ENCODE measurements at regions not wholly inside any gene's neighbourhood (a gene's known extent, or its start where the extent isn't known, plus 50 kb on each side); places are given as distances from the start of the nearest gene placed in this dataset.

DNA sequence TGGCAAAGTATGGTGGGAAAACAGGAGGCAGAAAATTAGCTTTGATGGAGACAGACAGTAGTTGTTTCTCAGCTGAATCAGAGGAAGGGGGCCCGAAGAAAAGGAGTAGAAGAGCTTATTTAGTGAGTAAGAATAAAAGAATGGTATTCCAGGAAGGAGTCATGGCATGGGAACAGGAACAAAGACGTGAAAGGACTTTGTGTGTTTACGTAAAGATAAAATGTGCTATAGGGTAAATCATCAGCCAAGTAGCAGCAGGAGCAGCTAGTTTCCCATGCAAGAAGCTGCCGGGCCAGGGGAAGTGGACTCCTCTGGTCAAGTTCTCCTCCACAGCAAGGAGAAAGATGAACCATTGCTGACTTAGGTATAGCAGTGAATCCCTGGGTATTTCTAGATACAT lies 454.5 kb downstream of the HINT1 start:
- no peaks in the 10 kb centered on the region for H3K27me3 Mint-ChIP-seq (ENCODE audit: insufficient read depth, unreplicated experiment)
- peaks cover 12% of the 10 kb centered on the region for H3K4me1 Mint-ChIP-seq (ENCODE audit: insufficient read depth, unreplicated experiment)
- no TSS peak for BruUV-seq (replicated peaks)
- H3K9me3 Mint-ChIP-seq (ENCODE audit: unreplicated experiment), result no peaks in the 10 kb centered on the region
- no peak for TF ChIP-seq CTCF (IDR thresholded peaks at IDR 0.05; ENCODE audit: unreplicated experiment)
- H3K27ac Mint-ChIP-seq (ENCODE audit: low read depth, unreplicated experiment), result no peak overlapping the region
- H3K4me3 Mint-ChIP-seq (ENCODE audit: unreplicated experiment), result no peak overlapping the region
- ChIA-PET POLR2A (interaction anchor here (0.6 kb wide), 1 partner anchor 49 kb away, joined by 3 read pairs; no protein-coding TSS in a partner anchor), CTCF (interaction anchor here (0.6 to 1.2 kb wide), 2 partner anchors 9 to 600 kb away, joined by 4 read pairs; no protein-coding TSS in a partner anchor)
- intact Hi-C loops (cut with micrococcal nuclease), result no loop called here
- H3K36me3 Mint-ChIP-seq (ENCODE audit: insufficient read depth, unreplicated experiment), result no peaks in the 10 kb centered on the region
- peak; percentile 29 for DNase-seq (ENCODE audit: unreplicated experiment)

DNA sequence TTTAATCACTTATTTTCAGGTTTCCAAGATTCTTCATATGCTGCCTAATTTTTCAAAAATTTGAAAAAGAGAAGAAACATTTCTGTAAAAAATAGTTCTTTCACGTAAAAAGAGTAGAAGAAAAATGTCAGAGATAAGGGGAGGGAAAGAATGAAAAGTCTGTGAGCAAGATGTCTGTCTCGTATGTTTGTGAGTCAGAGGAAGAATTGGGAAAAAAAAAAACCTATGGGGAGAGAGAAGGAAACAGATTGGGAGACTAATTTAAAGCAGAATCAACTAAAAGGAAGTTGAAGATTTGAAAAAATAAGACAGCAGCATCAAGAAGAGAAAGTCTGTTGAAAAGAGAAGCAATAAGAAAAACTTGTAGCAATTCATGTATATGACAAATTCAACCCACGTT lies 456.3 kb downstream of the HINT1 start:
- CTCF ChIA-PET, result interaction anchor here (0.6 kb wide), 3 partner anchors 22 to 592 kb away, joined by 3 to 4 read pairs (median 4); no protein-coding TSS in a partner anchor
- no TSS peak for BruUV-seq (replicated peaks)

GRCh38 chr5:130706696-130707095 lies 458.4 kb downstream of the HINT1 start:
- ChIA-PET CTCF (interaction anchor here (0.9 kb wide), 2 partner anchors 9 to 20 kb away, joined by 3 to 4 read pairs; no protein-coding TSS in a partner anchor), POLR2A (no interaction called here)
- Mint-ChIP-seq H3K4me1 (ENCODE audit: insufficient read depth, unreplicated experiment) (peaks cover 7% of the 10 kb centered on the region), H3K9me3 (ENCODE audit: unreplicated experiment) (peaks cover 2% of the 10 kb centered on the region), H3K36me3 (ENCODE audit: insufficient read depth, unreplicated experiment) (no peaks in the 10 kb centered on the region), H3K27ac (ENCODE audit: low read depth, unreplicated experiment) (no peak overlapping the region), H3K4me3 (ENCODE audit: unreplicated experiment) (no peak overlapping the region), H3K27me3 (ENCODE audit: insufficient read depth, unreplicated experiment) (no peaks in the 10 kb centered on the region)
- DNase-seq (ENCODE audit: unreplicated experiment), result no peak
- BruUV-seq (replicated peaks), result no TSS peak
- intact Hi-C loops (cut with micrococcal nuclease), result no loop called here
- TF ChIP-seq CTCF (IDR thresholded peaks at IDR 0.05; ENCODE audit: unreplicated experiment), result no peak

More for the DNA sequence above, 456.3 kb downstream of the HINT1 start:
- intact Hi-C loops (cut with micrococcal nuclease), result no loop called here
- no peak for TF ChIP-seq CTCF (IDR thresholded peaks at IDR 0.05; ENCODE audit: unreplicated experiment)
- Mint-ChIP-seq H3K27ac (ENCODE audit: low read depth, unreplicated experiment) (no peak overlapping the region), H3K27me3 (ENCODE audit: insufficient read depth, unreplicated experiment) (no peaks in the 10 kb centered on the region), H3K36me3 (ENCODE audit: insufficient read depth, unreplicated experiment) (no peaks in the 10 kb centered on the region), H3K4me3 (ENCODE audit: unreplicated experiment) (no peak overlapping the region), H3K4me1 (ENCODE audit: insufficient read depth, unreplicated experiment) (peaks cover 12% of the 10 kb centered on the region), H3K9me3 (ENCODE audit: unreplicated experiment) (no peaks in the 10 kb centered on the region)
- DNase-seq (ENCODE audit: unreplicated experiment), result no peak
- POLR2A ChIA-PET, result interaction anchor here (0.6 kb wide), 1 partner anchor 183 kb away, joined by 4 read pairs; no protein-coding TSS in a partner anchor

GRCh38 chr5:130705368-130705767 lies 459.7 kb downstream of the HINT1 start:
- no peak overlapping the region for H3K27ac Mint-ChIP-seq (ENCODE audit: low read depth, unreplicated experiment)
- no peak for DNase-seq (ENCODE audit: unreplicated experiment)
- TF ChIP-seq CTCF (IDR thresholded peaks at IDR 0.05; ENCODE audit: unreplicated experiment), result no peak
- peaks cover 6% of the 10 kb centered on the region for H3K36me3 Mint-ChIP-seq (ENCODE audit: insufficient read depth, unreplicated experiment)
- no TSS peak for BruUV-seq (replicated peaks)
- POLR2A ChIA-PET, result interaction anchor here (0.7 kb wide), 1 partner anchor 407 kb away, joined by 3 read pairs; no protein-coding TSS in a partner anchor
- no peaks in the 10 kb centered on the region for H3K27me3 Mint-ChIP-seq (ENCODE audit: insufficient read depth, unreplicated experiment)
- H3K9me3 Mint-ChIP-seq (ENCODE audit: unreplicated experiment), result peaks cover 10% of the 10 kb centered on the region
- H3K4me1 Mint-ChIP-seq (ENCODE audit: insufficient read depth, unreplicated experiment), result peaks cover 3% of the 10 kb centered on the region
- CTCF ChIA-PET, result no interaction called here
- no peak overlapping the region for H3K4me3 Mint-ChIP-seq (ENCODE audit: unreplicated experiment)
- intact Hi-C loops (cut with micrococcal nuclease), result no loop called here
